GM10248 (cell line): ENCODE measurements at regions not wholly inside any gene's neighbourhood (a gene's known extent, or its start where the extent isn't known, plus 50 kb on each side); places are given as distances from the start of the nearest gene placed in this dataset.

ENCODE experiments used
- CTCF ChIA-PET: fragments of 300-600 bp; sonication (Branson Sonifier 250); formaldehyde crosslinking; extraction: SDS; loops from one replicate; lab custom pipeline; 2021; ENCODE audit warnings: antibody characterized with exemption; lab: Yijun Ruan, JAX
- POLR2A ChIA-PET: fragments of 350-650 bp; sonication (Branson Sonifier 250); formaldehyde crosslinking; extraction: SDS; loops from one replicate; lab custom pipeline; 2020; ENCODE audit warnings: antibody characterized with exemption; lab: Yijun Ruan, JAX
- DNase-seq: peaks from one replicate; pipeline ENCODE4 v3.0.0; 2012; ENCODE audit errors: extremely low spot score
- TF ChIP-seq, protein P1 (sequence below): IDR thresholded peaks from 2 replicates; pipeline ENCODE4 v1.5.1; 2012; ENCODE audit warnings: mild to moderate bottlenecking, low read depth; ENCODE audit errors: extremely low read depth, missing control alignments, control extremely low read depth

DNA sequence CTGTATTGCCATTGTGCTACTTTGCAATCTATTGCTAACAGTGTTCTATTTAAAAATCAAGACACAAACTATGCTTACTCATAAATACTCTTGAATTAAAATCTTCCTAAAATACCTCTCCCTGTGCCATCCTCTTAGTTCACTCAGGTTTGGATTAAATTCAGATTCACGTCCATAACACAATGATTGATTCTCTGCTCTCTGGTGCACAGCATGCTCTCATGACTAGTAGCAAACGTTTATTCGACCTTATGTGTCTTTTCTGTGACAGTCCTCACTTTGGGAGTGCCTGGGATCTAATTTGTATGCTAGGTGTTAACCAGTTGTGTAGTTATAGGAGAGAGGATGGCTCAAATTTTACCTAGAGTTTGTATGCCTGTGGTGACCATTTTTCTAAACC lies 270.4 kb upstream of the FKBP1C start:
- TF ChIP-seq, protein P1, sequence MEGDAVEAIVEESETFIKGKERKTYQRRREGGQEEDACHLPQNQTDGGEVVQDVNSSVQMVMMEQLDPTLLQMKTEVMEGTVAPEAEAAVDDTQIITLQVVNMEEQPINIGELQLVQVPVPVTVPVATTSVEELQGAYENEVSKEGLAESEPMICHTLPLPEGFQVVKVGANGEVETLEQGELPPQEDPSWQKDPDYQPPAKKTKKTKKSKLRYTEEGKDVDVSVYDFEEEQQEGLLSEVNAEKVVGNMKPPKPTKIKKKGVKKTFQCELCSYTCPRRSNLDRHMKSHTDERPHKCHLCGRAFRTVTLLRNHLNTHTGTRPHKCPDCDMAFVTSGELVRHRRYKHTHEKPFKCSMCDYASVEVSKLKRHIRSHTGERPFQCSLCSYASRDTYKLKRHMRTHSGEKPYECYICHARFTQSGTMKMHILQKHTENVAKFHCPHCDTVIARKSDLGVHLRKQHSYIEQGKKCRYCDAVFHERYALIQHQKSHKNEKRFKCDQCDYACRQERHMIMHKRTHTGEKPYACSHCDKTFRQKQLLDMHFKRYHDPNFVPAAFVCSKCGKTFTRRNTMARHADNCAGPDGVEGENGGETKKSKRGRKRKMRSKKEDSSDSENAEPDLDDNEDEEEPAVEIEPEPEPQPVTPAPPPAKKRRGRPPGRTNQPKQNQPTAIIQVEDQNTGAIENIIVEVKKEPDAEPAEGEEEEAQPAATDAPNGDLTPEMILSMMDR, result no peak
- CTCF ChIA-PET, result no interaction called here

DNA sequence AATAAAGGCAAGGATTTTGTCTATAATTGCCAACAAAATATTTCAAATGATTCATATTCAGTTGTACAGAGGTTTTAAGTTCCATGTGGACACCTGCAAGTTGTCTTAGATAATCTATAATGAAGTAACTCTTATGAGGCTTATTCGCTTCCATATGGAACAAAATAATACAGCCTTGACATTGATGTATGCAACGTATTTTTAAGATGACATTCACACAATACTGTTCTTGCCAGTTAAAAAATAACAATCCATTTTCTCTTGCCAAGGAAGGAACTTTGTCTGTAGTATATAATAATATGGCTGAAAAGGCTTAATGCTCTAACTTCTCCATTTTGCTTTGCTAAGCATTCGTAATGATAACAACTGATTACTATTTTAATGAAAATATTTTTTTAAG lies 269.3 kb upstream of the FKBP1C start:
- no peak for DNase-seq
- TF ChIP-seq, protein P1, result no peak
- POLR2A ChIA-PET, result no interaction called here
- CTCF ChIA-PET, result no interaction called here

More for the DNA sequence above, 270.4 kb upstream of the FKBP1C start:
- POLR2A ChIA-PET, result no interaction called here
- DNase-seq, result no peak

DNA sequence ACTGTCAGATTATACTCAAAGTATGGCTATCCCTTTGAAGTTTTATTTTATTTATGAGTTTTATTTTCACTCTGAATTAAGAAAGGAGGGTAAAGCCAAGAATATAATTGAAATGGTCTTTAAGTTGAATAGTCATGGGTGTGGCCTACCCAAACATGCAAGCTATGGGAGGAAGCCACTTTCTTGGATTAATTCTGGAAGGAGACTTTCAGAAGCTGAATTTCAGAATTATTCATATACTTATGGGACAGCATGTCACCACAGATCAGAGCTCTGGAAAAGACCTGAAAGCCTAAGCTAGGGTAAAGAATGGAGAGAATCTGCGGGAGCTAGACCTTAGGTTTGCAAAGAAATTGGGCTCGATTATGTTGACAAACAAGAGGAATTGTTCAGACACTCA lies 242.4 kb upstream of the FKBP1C start:
- ChIA-PET CTCF (interaction anchor here (1.2 kb wide), 1 partner anchor 11 kb away, joined by 3 read pairs; no protein-coding TSS in a partner anchor), POLR2A (no interaction called here)
- no peak for DNase-seq
- TF ChIP-seq, protein P1, result no peak

DNA sequence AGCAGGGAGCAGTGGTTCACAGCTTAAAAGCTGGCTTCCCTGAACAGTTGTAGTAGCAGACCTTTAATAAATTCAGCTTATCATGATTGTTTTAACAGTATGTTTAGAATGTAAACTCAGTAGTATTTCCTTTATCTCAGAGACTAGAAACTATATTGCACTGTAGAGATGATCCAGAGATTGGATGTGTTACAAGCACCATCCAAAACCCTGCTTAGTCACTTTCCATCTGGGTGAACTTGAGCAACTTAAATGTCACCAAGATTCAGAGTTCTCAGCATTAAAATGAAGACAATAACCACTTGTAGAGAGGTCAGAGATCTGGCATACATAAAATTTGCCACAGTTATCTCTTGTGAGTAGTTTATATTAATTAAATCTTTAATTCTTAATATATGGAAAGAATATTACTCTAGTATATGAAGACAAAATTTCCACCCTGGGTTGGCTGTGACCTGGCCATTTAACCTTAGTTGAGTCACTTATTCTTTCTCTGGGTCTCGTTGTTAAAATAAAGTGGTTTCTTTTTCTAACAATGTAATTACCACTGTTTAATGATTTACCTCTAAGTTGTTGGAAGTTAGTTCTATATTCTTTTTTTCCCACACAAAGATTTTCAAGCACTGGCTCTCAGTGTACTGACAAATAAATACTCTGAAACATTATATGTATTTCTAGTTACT lies 239.2 kb upstream of the FKBP1C start:
- TF ChIP-seq, protein P1, result no peak
- ChIA-PET CTCF (no interaction called here), POLR2A (no interaction called here)
- DNase-seq, result no peak

DNA sequence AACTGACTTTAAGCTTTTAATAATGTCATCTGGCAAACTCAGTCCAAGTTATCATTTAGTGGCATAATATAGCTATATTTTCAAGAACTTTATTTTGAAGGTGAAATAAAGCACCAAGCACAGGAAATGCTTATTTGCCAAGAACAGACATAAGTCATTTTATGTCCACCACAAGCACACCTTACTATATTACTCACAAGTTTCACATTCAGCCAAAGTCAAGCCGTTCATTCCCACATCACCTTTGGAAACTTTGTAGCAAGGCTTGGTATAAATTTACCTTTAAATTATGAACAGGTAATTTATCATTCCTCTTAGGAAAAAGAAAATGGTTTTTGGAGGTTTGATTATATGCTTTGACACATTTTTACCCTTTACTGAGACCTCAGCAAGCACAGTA lies 236.8 kb upstream of the FKBP1C start:
- POLR2A ChIA-PET, result no interaction called here
- CTCF ChIA-PET, result no interaction called here
- TF ChIP-seq, protein P1, result no peak
- no peak for DNase-seq

DNA sequence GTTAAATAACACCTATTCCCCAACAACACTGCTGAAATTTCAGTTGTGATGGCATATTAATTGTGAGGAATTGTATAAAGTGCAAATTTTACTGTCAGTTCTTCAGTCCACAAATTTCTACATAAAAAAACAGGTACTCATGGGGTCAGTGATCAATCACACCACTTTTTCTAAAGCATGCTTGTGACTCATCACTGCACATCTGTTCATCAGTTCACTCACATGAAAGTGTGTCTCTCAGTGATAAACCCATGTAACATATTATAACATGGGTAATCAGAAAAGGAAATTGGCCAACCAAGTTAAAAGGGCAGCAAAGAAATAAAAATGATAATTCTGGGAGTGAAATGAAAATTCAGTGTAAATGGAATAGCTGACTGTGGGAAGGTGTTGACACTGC lies 234.7 kb upstream of the FKBP1C start:
- TF ChIP-seq, protein P1, result no peak
- POLR2A ChIA-PET, result no interaction called here
- no peak for DNase-seq
- CTCF ChIA-PET, result interaction anchor here (1.2 kb wide), 1 partner anchor 10 kb away, joined by 3 read pairs; no protein-coding TSS in a partner anchor
